ENCODE measurements at regions not wholly inside any gene's neighbourhood (a gene's known extent, or its start where the extent isn't known, plus 50 kb on each side); places are given as distances from the start of the nearest gene placed in this dataset.

DNA sequence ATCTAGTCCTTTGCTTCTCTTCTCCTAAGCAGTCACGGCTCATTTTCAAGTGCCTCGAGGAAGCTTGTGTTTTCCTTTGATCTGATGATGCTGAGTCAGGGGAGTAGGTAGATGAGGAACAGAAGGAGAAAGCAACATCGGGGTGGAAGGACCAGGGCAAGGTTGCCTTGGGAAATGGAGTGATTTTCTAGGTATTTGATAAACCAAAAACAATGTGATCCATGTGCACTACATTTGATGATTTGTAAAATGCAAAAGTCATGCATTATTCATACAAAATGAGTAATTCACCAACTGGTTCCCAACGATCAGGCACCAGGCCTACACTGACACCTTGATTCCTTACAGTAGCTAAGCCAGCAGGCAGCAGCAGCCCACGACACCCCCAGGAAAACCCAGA, 205.3 kb downstream of the ANAPC1 start:
- Histone ChIP-seq H3K27me3 (ENCODE audit: control insufficient read depth, insufficient read depth, low read length) (peaks cover 13% of the 10 kb centered on the region), H3K4me1 (ENCODE audit: control insufficient read depth, insufficient read depth, low read length) (peaks cover 4% of the 10 kb centered on the region; the same call in 1 of the 2 replicates), H4K20me1 (ENCODE audit: insufficient read depth, low read length) (no peaks in the 10 kb centered on the region), H2BK120ac (ENCODE audit: low read depth, low read length) (no peak overlapping the region), H4K91ac (ENCODE audit: insufficient read depth, low read depth, low read length) (no peak overlapping the region), H2BK15ac (ENCODE audit: low read depth, low read length) (no peak overlapping the region), H3K9me1 (ENCODE audit: insufficient read depth, low read length) (no peaks in the 10 kb centered on the region), H2AFZ (replicated peaks; ENCODE audit: low read length, poor library complexity) (no peak overlapping the region), H3K27ac (ENCODE audit: insufficient read depth, low read length) (no peak overlapping the region), H4K8ac (ENCODE audit: low read depth in 2 of 2, low read length in 2 of 2) (no peak overlapping the region), H3K56ac (ENCODE audit: extremely low read depth, insufficient read depth, low read length) (no peak overlapping the region), H2BK5ac (ENCODE audit: low read depth, low read length, poor library complexity, severe bottlenecking) (no peak overlapping the region), H3K9ac (ENCODE audit: low read depth, low read length) (no peak overlapping the region), H3K79me1 (ENCODE audit: low read depth in 1 of 2, low read length in 2 of 2) (no peaks in the 10 kb centered on the region), H3K9me3 (ENCODE audit: control insufficient read depth, insufficient read depth, low read length) (peaks cover 2% of the 10 kb centered on the region; the same call in 1 of the 2 replicates), H4K5ac (ENCODE audit: low read depth, low read length) (no peak overlapping the region), H3K4me2 (ENCODE audit: low read depth, low read length) (no peak overlapping the region), H3K4ac (ENCODE audit: low read depth, low read length) (no peak overlapping the region), H2BK20ac (ENCODE audit: low read depth, low read length) (no peak overlapping the region), H2AK9ac (replicated peaks; ENCODE audit: low read depth, low read length, poor library complexity) (no peak overlapping the region), H3K23ac (ENCODE audit: low read depth, low read length) (no peak overlapping the region), H3K18ac (ENCODE audit: low read depth, low read length) (no peak overlapping the region), H3K36me3 (ENCODE audit: control insufficient read depth, insufficient read depth, low read length) (no peaks in the 10 kb centered on the region), H2AK5ac (ENCODE audit: low read depth, low read length) (no peak overlapping the region), H3K4me3 (ENCODE audit: insufficient read depth, low read depth, low read length) (no peak overlapping the region), H3K14ac (replicated peaks; ENCODE audit: low read depth, low read length) (no peak overlapping the region)
- ChIA-PET POLR2A (ENCODE audit: unreplicated experiment) (no interaction called here), CTCF (interaction anchor here (0.6 to 2.2 kb wide), 2 partner anchors 11 to 20 kb away, joined by 4 to 7 read pairs; no protein-coding TSS in a partner anchor)
- in situ Hi-C loops (cut with MboI; ENCODE audit: low sequenced_read_pairs) = loop anchor here (10.0 kb wide), 1 partner anchor 564 kb away; no protein-coding TSS in a partner anchor
- DNase-seq (peak; percentile 38), ATAC-seq (ENCODE audit: low read depth) (no peak)
- intact Hi-C loops (cut with micrococcal nuclease) = no loop called here
- no CpG with 5 or more reads among the region's 5 CpGs for WGBS, 2 experiments (ENCODE audit: extremely low coverage in 2 of 2, insufficient read length in 1 of 2)
- dilution Hi-C loops (cut with HindIII; ENCODE audit: low sequenced_read_pairs, unreplicated experiment) = no loop called here
- TF ChIP-seq BHLHE40 (IDR thresholded peaks at IDR 0.05; ENCODE audit: low read depth, low read length) (no peak), MAFK (IDR thresholded peaks at IDR 0.05; ENCODE audit: low read depth, low read length) (0 out of 2 replicates have a peak, but pooled peaks have one; percentile 2)
- no TSS peak for BruUV-seq (replicated peaks)
